ENCODE measurements at regions not wholly inside any gene's neighbourhood (a gene's known extent, or its start where the extent isn't known, plus 50 kb on each side); places are given as distances from the start of the nearest gene placed in this dataset.

DNA sequence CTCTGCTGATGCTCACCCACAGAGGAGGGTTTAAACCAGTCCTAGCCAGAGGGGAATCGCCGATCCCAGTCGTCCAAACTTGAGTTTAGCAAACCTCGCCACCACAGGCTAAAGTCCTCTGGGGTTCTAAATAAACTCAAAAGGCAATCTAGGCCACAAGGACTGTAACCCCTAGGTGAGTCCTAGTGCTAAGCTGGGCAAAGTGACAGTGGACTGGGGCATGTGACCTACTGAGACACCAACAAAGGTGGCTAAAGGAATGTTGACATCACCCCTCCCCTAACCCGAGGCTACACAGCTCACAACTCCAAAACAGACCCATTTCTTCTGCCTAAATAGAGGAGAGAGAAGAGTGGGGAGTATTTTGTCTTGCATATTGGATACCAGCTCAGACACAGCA, 142.8 kb upstream of the PRDX4 start (continued):
- TF ChIP-seq, protein P1, sequence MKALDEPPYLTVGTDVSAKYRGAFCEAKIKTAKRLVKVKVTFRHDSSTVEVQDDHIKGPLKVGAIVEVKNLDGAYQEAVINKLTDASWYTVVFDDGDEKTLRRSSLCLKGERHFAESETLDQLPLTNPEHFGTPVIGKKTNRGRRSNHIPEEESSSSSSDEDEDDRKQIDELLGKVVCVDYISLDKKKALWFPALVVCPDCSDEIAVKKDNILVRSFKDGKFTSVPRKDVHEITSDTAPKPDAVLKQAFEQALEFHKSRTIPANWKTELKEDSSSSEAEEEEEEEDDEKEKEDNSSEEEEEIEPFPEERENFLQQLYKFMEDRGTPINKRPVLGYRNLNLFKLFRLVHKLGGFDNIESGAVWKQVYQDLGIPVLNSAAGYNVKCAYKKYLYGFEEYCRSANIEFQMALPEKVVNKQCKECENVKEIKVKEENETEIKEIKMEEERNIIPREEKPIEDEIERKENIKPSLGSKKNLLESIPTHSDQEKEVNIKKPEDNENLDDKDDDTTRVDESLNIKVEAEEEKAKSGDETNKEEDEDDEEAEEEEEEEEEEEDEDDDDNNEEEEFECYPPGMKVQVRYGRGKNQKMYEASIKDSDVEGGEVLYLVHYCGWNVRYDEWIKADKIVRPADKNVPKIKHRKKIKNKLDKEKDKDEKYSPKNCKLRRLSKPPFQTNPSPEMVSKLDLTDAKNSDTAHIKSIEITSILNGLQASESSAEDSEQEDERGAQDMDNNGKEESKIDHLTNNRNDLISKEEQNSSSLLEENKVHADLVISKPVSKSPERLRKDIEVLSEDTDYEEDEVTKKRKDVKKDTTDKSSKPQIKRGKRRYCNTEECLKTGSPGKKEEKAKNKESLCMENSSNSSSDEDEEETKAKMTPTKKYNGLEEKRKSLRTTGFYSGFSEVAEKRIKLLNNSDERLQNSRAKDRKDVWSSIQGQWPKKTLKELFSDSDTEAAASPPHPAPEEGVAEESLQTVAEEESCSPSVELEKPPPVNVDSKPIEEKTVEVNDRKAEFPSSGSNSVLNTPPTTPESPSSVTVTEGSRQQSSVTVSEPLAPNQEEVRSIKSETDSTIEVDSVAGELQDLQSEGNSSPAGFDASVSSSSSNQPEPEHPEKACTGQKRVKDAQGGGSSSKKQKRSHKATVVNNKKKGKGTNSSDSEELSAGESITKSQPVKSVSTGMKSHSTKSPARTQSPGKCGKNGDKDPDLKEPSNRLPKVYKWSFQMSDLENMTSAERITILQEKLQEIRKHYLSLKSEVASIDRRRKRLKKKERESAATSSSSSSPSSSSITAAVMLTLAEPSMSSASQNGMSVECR (CRISPR knock-in tag; IDR thresholded peaks at IDR 0.05): no peak
- TF ChIP-seq MAZ (CRISPR knock-in tag; conservative IDR thresholded peaks at IDR 0.05 in 1 of 2, IDR thresholded peaks at IDR 0.05 in 1 of 2) (no peak), LCOR (CRISPR knock-in tag; IDR thresholded peaks at IDR 0.05) (no peak), PRMT5 (CRISPR knock-in tag; IDR thresholded peaks at IDR 0.05) (no peak), ATF1 (CRISPR knock-in tag; IDR thresholded peaks at IDR 0.05) (no peak), ATF1 (tag; IDR thresholded peaks at IDR 0.05) (no peak), SIX5 (IDR thresholded peaks at IDR 0.05; ENCODE audit: borderline replicate concordance in 1 of 2, insufficient read depth in 1 of 2, low read depth in 1 of 2, low read length in 2 of 2) (no peak)
- TF ChIP-seq, protein P2, sequence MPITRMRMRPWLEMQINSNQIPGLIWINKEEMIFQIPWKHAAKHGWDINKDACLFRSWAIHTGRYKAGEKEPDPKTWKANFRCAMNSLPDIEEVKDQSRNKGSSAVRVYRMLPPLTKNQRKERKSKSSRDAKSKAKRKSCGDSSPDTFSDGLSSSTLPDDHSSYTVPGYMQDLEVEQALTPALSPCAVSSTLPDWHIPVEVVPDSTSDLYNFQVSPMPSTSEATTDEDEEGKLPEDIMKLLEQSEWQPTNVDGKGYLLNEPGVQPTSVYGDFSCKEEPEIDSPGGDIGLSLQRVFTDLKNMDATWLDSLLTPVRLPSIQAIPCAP (CRISPR knock-in tag; IDR thresholded peaks at IDR 0.05; ENCODE audit: borderline replicate concordance): no peak
- TF ChIP-seq, protein P3, sequence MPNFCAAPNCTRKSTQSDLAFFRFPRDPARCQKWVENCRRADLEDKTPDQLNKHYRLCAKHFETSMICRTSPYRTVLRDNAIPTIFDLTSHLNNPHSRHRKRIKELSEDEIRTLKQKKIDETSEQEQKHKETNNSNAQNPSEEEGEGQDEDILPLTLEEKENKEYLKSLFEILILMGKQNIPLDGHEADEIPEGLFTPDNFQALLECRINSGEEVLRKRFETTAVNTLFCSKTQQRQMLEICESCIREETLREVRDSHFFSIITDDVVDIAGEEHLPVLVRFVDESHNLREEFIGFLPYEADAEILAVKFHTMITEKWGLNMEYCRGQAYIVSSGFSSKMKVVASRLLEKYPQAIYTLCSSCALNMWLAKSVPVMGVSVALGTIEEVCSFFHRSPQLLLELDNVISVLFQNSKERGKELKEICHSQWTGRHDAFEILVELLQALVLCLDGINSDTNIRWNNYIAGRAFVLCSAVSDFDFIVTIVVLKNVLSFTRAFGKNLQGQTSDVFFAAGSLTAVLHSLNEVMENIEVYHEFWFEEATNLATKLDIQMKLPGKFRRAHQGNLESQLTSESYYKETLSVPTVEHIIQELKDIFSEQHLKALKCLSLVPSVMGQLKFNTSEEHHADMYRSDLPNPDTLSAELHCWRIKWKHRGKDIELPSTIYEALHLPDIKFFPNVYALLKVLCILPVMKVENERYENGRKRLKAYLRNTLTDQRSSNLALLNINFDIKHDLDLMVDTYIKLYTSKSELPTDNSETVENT (CRISPR knock-in tag; IDR thresholded peaks at IDR 0.05): no peak
- TF ChIP-seq, protein P4, sequence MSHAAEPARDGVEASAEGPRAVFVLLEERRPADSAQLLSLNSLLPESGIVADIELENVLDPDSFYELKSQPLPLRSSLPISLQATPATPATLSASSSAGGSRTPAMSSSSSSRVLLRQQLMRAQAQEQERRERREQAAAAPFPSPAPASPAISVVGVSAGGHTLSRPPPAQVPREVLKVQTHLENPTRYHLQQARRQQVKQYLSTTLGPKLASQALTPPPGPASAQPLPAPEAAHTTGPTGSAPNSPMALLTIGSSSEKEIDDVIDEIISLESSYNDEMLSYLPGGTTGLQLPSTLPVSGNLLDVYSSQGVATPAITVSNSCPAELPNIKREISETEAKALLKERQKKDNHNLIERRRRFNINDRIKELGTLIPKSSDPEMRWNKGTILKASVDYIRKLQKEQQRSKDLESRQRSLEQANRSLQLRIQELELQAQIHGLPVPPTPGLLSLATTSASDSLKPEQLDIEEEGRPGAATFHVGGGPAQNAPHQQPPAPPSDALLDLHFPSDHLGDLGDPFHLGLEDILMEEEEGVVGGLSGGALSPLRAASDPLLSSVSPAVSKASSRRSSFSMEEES (CRISPR knock-in tag; IDR thresholded peaks at IDR 0.05): no peak

Data from K562 (cell line).